Erythroblast (primary cell): ENCODE measurements at regions not wholly inside any gene's neighbourhood (a gene's known extent, or its start where the extent isn't known, plus 50 kb on each side); places are given as distances from the start of the nearest gene placed in this dataset.

Source experiments
- GATA1 ChIP-seq: IDR thresholded peaks from 2 replicates; pipeline ENCODE4 v1.6.1; 2011; ENCODE audit warnings: low read depth, mild to moderate bottlenecking, control low read depth, low read length, moderate library complexity
- POLR2A ChIP-seq: IDR thresholded peaks from 2 replicates; pipeline ENCODE4 v1.6.1; 2011; ENCODE audit warnings: mild to moderate bottlenecking, low read length

DNA sequence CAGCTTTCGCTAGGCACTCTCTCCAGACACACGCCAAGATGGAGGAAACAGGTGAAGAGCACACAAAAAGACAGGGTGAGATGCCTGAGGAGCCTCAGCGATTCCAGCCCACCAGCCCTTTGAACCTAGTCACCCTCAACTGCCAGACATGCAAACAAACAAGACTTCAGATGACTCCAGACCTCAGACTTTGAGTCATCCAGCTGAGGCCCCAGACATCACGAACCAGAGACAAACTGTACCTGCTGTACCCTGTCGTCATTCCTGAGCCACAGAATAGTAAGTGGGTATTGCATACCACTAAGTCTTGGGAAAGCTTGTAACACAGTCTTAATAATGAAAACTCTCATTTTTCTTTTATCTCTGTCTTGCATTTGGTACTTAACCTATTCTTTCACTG is 126.6 kb upstream of the LSM8 start:
- TF ChIP-seq POLR2A (no peak), GATA1 (no peak)
